ENCODE measurements at regions not wholly inside any gene's neighbourhood (a gene's known extent, or its start where the extent isn't known, plus 50 kb on each side); places are given as distances from the start of the nearest gene placed in this dataset.

DNA sequence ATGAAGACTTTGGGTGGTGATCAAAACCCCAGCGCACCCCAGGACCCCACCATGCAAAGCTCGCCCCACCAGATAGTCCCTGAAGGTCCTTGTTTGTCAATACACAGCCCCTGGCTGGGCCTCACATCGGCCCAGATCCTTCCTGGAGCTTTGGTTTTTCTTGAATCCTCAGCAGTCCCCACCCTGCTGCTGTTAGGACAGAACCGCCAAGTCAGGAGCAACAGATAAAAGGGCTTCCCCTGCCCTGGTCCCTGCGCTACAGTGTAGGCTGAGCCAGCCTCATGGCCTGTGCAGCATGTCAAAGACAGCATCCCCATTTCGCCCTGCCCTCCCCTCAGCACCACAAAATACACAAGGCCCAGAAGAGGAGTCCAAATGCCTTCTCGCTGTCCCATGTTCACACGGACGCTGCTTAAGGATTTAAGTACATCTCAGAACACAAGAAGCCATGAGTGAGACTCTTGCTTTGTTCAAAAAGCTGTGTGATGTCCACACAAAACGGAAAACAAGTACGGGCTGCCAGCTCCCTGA, 65.7 kb downstream of the PSMG1 start:
- Mint-ChIP-seq H3K27me3 (ENCODE audit: insufficient read depth, unreplicated experiment) (no peaks in the 10 kb centered on the region), H3K4me1 (ENCODE audit: insufficient read depth, unreplicated experiment) (peaks cover 8% of the 10 kb centered on the region), H3K36me3 (ENCODE audit: insufficient read depth, unreplicated experiment) (no peaks in the 10 kb centered on the region), H3K9me3 (ENCODE audit: unreplicated experiment) (no peaks in the 10 kb centered on the region), H3K27ac (ENCODE audit: low read depth, unreplicated experiment) (no peak overlapping the region), H3K4me3 (ENCODE audit: unreplicated experiment) (no peak overlapping the region)
- intact Hi-C loops (cut with micrococcal nuclease) = no loop called here
- DNase-seq (ENCODE audit: unreplicated experiment) = no peak
- TF ChIP-seq, protein P1, sequence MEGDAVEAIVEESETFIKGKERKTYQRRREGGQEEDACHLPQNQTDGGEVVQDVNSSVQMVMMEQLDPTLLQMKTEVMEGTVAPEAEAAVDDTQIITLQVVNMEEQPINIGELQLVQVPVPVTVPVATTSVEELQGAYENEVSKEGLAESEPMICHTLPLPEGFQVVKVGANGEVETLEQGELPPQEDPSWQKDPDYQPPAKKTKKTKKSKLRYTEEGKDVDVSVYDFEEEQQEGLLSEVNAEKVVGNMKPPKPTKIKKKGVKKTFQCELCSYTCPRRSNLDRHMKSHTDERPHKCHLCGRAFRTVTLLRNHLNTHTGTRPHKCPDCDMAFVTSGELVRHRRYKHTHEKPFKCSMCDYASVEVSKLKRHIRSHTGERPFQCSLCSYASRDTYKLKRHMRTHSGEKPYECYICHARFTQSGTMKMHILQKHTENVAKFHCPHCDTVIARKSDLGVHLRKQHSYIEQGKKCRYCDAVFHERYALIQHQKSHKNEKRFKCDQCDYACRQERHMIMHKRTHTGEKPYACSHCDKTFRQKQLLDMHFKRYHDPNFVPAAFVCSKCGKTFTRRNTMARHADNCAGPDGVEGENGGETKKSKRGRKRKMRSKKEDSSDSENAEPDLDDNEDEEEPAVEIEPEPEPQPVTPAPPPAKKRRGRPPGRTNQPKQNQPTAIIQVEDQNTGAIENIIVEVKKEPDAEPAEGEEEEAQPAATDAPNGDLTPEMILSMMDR (IDR thresholded peaks at IDR 0.05; ENCODE audit: unreplicated experiment) = no peak
- BruUV-seq (replicated peaks) = no TSS peak
- CTCF ChIA-PET = interaction anchor here (0.6 to 1.3 kb wide), 3 partner anchors 9 to 34 kb away, joined by 3 to 4 read pairs (median 3); no protein-coding TSS in a partner anchor
- POLR2A ChIA-PET = no interaction called here

DNA sequence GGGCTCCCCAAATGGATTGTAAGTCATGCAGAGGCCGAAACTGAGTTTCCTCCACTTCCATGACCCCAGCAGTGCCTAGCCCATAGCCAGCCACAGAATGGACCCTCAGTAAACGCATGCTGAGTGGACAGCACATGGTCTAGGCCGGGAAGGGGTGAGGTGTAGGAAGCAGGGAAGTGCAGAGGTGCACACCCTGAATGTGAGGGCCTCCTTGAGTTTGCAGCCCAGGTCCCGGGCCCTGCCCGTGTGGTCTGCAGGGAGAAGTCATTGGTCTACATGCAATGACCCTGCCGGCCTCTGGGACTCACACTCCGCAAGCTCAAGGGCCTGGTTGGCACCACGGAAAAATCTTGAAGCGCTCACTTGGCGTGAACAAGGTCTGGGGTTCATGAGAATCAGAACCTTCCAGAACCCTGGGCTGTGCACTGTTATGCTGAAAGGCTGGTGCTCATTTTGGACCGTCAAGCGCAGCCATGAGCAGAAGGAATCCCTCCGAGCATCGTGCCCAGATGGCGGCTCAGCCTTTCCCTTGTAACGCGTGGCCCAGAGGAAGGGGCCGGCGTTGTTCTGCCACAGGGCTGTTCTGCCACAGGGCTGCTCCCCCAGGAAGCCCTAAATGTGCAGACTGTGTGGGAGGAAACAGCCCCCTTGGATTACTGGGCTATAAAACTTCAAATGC, 66.4 kb downstream of the PSMG1 start:
- H3K4me1 Mint-ChIP-seq (ENCODE audit: insufficient read depth, unreplicated experiment) = peaks cover 8% of the 10 kb centered on the region
- TF ChIP-seq, protein P1 (IDR thresholded peaks at IDR 0.05; ENCODE audit: unreplicated experiment) = no peak
- H3K4me3 Mint-ChIP-seq (ENCODE audit: unreplicated experiment) = no peak overlapping the region
- no peaks in the 10 kb centered on the region for H3K36me3 Mint-ChIP-seq (ENCODE audit: insufficient read depth, unreplicated experiment)
- no peak for DNase-seq (ENCODE audit: unreplicated experiment)
- no peaks in the 10 kb centered on the region for H3K27me3 Mint-ChIP-seq (ENCODE audit: insufficient read depth, unreplicated experiment)
- no peaks in the 10 kb centered on the region for H3K9me3 Mint-ChIP-seq (ENCODE audit: unreplicated experiment)
- intact Hi-C loops (cut with micrococcal nuclease) = no loop called here
- ChIA-PET CTCF (interaction anchor here (1.3 kb wide), 1 partner anchor 9 kb away, joined by 3 read pairs; no protein-coding TSS in a partner anchor), POLR2A (no interaction called here)
- BruUV-seq (replicated peaks) = no TSS peak
- H3K27ac Mint-ChIP-seq (ENCODE audit: low read depth, unreplicated experiment) = no peak overlapping the region

GRCh38 chr21:39115576-39116235, 67.5 kb downstream of the PSMG1 start:
- ChIA-PET CTCF (interaction anchor here (0.6 to 1.2 kb wide), 3 partner anchors 22 to 122 kb away, joined by 3 to 4 read pairs (median 4); no protein-coding TSS in a partner anchor), POLR2A (interaction anchor here (0.7 kb wide), 1 partner anchor 284 kb away, joined by 3 read pairs; no protein-coding TSS in a partner anchor)
- BruUV-seq (replicated peaks) = no TSS peak
- TF ChIP-seq, protein P1 (IDR thresholded peaks at IDR 0.05; ENCODE audit: unreplicated experiment) = no peak
- Mint-ChIP-seq H3K9me3 (ENCODE audit: unreplicated experiment) (no peaks in the 10 kb centered on the region), H3K27ac (ENCODE audit: low read depth, unreplicated experiment) (no peak overlapping the region), H3K36me3 (ENCODE audit: insufficient read depth, unreplicated experiment) (no peaks in the 10 kb centered on the region), H3K4me1 (ENCODE audit: insufficient read depth, unreplicated experiment) (peaks cover 8% of the 10 kb centered on the region), H3K4me3 (ENCODE audit: unreplicated experiment) (no peak overlapping the region), H3K27me3 (ENCODE audit: insufficient read depth, unreplicated experiment) (no peaks in the 10 kb centered on the region)
- intact Hi-C loops (cut with micrococcal nuclease) = no loop called here
- DNase-seq (ENCODE audit: unreplicated experiment) = no peak

DNA sequence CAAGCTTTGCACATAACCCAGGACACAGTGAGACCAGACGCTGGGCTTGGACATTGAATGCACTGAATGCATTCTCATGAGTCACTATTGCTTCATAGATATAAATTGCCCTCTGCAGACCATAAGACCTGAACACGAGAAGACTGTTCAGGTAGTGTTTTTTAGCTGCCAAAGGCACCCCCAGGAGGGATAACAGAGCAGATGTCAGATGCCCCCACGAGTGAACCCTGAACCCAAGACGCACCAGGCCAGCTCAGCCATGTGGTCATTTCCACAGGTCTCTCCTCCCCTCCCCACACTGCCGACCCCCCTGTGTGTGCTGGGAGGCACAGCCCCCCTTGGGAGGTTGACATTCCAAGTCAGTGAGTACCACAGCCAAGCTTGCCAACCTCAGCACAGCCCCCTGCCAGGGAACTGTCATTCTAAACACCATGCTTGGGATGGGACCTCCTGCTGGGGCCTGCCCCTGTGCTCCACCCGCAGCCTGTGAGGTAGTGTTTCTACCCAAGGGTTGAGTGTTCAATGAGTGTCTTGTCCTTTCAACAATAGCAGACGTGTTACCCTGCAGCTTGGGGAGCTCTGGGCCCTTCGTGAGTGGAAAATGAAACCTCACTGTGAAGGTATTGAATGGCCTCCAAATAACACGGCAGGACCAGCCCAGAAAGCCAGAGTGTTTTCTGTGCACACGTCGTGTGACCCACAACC, 68.2 kb downstream of the PSMG1 start:
- TF ChIP-seq, protein P1 (IDR thresholded peaks at IDR 0.05; ENCODE audit: unreplicated experiment) = no peak
- H3K27ac Mint-ChIP-seq (ENCODE audit: low read depth, unreplicated experiment) = no peak overlapping the region
- H3K36me3 Mint-ChIP-seq (ENCODE audit: insufficient read depth, unreplicated experiment) = no peaks in the 10 kb centered on the region
- H3K27me3 Mint-ChIP-seq (ENCODE audit: insufficient read depth, unreplicated experiment) = no peaks in the 10 kb centered on the region
- ChIA-PET CTCF (interaction anchor here (0.7 to 1.2 kb wide), 3 partner anchors 23 to 944 kb away, joined by 4 read pairs; no protein-coding TSS in a partner anchor), POLR2A (interaction anchor here (0.7 kb wide), 2 partner anchors 283 to 300 kb away, joined by 3 read pairs; no protein-coding TSS in a partner anchor)
- H3K4me1 Mint-ChIP-seq (ENCODE audit: insufficient read depth, unreplicated experiment) = peaks cover 8% of the 10 kb centered on the region
- peak; percentile 50 for DNase-seq (ENCODE audit: unreplicated experiment)
- intact Hi-C loops (cut with micrococcal nuclease) = no loop called here
- BruUV-seq (replicated peaks) = no TSS peak
- H3K9me3 Mint-ChIP-seq (ENCODE audit: unreplicated experiment) = no peaks in the 10 kb centered on the region
- no peak overlapping the region for H3K4me3 Mint-ChIP-seq (ENCODE audit: unreplicated experiment)
